ENCODE measurements at regions not wholly inside any gene's neighbourhood (a gene's known extent, or its start where the extent isn't known, plus 50 kb on each side); places are given as distances from the start of the nearest gene placed in this dataset.

DNA sequence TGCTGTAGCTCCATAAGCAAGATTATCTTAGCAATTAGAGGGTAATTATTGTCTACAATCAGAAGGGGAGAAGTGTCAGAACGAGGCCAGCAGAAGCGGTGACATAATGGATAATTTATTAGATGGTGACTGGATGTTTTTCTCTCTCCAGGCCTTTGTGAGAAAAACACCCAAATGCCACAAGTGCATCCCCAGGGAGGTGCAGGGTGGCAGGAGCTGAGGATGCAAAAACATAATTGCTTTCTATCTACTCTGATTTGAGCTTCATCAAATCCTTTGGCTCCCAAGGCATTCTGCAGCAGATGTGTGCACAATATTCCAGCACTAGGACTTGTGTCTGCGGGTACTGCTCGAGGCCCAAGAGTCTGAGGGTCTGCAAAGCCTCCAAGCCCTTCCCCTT is 220.1 kb upstream of the SERP2 start:
- no peak for DNase-seq (ENCODE audit: low spot score)

DNA sequence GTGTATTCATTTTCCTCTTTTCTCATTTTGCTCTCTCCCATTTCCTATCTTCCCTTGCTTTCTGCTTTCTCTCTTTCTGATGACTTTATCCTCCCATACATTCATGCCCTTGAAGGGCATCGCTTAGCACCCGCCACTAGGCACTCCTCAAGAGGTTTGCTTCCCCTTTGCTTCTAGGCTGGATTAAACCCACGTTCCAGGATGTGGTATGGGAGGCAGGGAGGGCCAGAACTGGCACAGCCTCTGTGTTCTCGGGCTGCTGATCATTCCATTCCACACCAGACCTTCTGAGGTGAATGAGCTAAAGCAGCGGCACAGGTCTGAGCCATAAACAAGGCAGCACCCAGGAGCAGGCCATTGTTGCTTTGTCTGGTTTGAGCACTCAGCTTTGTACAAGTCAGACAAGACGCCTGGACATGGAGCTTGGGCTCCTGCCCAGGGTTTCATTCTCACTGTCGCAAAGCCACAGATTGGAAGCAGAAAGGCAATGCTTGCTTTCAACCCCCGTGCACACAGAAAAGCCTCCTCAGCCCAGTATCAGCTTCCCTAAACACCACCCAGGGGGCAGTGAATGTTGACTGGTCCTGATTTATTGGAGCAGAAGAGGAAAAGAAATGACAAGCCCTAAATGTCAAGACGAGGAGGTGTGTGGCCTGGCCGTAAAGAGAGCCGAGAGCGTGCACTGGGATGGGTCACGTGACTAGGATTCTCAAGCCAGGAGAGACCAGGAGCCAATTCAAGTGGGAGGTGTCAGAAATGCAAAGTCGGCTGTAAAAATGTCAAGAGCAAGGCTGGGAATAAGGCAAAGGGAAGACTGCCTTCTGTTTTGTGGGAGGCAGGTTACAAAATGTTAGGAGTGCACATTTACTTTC is 218.0 kb upstream of the SERP2 start:
- DNase-seq (ENCODE audit: low spot score), result no peak

DNA sequence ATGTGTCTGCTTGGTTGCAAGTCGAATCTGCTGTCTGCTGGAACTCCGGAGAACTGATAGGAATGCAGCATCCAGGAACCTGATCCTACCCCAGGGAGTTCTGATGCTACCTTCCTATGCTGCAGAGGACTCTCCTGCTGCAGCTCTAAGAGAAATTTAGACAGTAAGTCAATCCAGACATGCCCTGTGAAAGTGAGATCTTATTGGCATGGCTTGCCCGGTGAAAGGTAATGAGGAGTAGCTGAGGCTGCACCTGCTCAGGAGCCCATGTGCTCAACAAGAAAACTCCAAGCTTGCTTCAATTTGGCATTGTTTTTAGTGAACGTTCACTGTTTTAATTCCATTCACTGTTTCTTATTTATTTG is 217.3 kb upstream of the SERP2 start:
- DNase-seq (ENCODE audit: low spot score), result no peak

DNA sequence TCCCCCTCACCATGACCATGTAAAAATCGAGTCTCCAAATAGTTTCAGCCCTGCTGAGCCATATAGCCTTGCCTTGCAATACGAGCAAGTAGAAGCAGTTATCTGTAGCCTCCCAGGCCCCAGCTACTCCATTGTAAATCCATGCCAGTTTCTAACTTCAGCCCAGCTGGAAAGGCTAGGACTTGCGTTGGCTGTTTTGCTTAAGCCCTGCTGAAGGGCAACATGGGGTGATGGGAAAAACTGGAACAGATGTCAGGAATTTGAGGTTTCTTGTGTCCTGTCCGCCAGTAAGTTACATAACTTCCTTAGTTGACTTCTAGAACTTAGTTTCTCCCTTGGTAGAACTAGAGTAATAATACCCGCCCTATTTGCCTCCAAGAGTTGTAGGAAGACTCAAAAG is 216.0 kb upstream of the SERP2 start:
- DNase-seq (ENCODE audit: low spot score), result no peak

DNA sequence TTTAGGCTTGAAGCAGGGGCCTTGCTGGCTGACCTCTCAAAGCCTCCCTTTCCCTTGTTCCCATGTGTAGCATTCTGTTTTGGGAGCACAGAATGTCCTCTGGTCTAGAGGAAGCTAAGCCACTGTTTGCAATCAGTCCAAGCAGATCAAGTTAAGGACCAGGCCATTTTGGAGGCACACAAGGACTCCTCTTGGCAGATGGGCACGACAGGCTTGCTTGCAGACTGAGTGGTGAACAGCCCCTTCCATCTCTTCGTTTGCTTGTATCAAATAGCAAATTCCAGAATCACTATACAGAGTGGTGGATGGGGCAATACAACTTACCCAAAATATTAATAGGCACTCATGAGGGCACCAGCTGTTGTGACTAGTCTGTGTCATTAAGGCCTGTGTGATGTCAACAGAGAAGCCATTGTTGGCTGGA is 215.5 kb upstream of the SERP2 start:
- DNase-seq (ENCODE audit: low spot score), result no peak

DNA sequence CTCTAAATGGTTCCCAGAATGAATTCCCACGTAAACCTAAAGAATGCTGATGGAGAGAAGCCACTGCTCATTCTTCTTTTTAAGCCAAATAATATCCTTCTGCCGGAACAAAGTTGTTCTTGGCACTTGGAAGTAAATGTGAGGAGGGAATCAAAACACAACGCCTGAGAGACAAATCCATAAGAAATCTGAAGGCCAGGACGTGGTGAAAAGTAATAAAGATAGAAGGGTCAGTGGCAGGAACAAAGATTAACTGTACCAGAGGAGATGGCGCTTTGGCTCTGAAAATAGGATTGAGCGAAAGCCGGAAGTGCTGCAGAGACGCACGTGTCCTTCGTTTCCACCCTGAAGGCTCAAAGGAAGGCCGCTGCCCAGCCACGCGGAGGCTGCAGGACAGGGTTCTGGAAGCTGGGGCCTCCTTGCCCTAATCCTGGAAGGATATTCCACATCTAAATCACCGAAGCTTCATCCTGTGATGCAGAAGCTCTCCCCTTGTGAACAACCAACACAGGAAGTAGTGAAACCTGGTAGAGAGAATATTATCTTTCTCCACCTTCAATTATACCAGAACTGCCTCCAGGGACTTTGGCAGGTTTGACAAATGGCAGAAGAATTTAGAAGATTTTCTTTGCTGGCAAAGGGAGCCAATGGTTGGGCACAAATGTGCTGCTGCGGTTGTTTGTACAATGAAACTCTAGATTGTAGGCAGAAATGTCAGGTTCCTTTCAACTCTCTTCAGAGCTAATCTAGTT is 214.6 kb upstream of the SERP2 start:
- DNase-seq (ENCODE audit: low spot score), result no peak

DNA sequence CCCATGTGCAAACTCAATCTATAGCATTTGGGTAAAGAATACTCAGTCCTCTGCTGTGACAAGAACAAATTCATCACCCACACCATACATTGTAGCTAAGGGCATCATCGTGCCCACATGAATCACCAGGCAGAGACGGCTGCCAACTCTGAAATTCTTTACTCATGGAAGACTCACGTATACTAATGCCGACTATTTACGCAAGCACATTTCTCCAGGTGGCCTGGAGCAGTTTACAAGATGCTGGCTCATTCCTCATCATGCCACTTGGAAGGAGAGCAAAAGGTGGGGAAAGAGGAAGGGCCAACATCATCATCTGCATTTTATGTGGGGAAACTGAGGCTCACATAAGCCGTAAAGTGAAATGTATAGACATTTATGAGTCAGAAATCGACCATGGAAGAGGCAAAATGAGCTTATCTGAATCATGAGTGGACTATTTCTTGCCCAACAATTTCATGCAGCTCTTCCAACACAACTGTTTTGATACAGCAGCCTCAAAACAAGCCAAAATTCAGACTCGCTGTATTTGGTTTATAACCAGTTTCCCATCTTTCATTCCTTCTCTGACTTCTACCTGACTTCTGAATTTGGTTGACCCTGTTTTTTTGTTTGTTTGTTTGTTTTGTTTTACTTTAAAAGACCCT is 213.9 kb upstream of the SERP2 start:
- DNase-seq (ENCODE audit: low spot score), result no peak

DNA sequence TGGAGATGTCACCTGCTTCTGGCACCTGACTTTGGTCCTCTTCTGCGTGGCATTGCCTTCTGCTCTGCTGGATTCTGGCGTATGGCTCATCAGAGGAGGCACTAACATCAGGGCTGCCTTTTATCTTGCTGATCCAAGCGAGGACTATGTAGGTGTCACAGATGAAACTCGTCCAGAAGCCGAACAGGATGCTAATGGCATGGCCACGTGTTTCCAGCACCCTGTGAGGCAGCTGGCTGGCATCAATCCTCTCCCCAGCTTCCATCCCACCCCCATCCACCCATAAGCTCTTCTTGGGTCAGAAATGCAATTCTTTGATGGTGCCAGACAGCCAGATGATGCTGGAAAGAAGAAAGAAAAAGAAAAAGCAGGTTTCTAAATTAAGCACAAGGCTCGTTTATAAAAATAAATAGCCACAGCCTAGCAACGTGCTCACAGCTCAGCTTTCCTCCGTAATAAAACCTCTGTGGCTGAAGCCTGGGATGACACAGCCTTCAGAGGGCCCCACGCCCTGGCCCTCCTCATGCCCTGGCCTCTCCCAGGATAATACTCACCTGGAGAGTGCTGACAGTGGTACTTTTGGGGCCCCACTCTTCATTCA is 212.9 kb upstream of the SERP2 start:
- no peak for DNase-seq (ENCODE audit: low spot score)

DNA sequence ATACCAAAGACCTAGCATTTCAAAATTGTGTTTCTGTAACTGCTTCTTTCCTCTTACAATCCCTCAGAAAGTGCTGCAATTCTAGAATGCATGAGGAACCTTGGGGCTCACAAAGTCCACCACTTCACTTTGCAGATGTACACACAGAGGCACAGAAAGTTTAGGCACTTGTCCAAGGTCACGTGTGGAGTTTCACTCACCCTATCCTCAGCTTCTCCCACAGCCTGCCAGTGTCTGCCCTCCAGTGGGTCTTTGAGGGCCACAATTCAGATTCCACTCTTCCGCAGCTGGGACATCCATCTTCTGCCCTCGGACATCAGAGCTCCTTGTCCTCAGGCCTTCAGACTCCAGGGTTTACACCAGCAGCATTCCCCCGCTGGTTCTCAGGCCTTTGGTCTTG is 210.5 kb upstream of the SERP2 start:
- no peak for DNase-seq (ENCODE audit: low spot score)

DNA sequence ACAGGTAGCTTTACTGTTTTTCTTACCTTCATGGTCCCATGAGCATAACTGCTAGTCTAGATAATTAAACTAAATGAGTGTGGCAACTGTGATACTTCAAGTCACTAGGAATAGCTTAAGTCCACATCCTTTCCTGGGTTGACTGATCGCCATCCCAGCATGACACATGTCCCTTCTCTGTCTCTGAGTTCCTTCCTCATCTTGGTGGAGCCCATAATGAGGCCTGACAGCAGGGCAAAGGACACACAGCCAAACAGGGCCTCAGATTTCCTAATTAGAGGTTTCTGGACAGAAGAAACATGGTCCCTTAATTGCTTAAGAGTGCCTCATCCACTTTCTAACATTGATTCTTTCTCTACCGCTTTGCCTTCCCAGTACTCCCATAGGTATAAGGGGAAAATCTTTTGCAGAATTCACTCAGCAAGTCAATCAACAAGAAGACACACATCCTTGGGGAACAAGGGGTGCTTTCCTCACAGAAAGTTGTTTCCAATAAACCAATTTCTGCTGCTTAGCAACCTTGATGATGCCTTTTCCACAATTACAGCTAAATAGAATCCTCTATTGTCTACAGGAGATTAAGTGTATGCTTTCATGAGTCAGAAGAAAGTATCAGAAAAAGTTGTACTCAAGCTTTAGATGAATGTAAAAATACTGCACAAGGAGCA is 208.3 kb upstream of the SERP2 start:
- no peak for DNase-seq (ENCODE audit: low spot score)

DNA sequence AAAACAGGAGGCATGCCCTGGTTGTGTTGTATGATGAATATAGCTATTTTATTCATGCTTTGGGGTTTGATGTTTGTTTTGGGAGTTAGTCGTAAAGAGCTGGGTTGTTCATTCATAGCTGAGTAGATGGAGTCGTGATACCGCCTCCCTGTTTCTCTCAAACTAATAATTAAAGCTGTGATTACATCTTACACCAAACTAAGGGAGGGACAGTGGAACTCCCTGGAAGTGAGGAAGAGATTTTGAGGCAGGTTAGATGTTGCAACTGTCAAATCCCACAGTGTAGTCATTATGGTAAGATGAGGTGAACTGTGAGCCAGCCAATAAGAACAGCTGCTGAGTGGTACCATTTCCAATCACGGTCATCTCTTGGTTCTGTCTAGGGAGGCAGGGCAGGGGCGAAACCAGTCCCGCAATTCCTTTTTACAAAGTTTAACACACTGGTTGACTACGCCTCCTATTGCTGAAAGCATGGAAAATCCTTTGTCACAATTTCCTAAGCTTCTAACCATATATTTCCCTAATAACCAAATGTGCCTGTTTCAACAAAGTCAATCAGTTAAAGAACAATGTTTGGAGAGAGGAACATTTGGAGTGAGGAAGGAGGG is 207.6 kb upstream of the SERP2 start:
- DNase-seq (ENCODE audit: low spot score), result no peak

DNA sequence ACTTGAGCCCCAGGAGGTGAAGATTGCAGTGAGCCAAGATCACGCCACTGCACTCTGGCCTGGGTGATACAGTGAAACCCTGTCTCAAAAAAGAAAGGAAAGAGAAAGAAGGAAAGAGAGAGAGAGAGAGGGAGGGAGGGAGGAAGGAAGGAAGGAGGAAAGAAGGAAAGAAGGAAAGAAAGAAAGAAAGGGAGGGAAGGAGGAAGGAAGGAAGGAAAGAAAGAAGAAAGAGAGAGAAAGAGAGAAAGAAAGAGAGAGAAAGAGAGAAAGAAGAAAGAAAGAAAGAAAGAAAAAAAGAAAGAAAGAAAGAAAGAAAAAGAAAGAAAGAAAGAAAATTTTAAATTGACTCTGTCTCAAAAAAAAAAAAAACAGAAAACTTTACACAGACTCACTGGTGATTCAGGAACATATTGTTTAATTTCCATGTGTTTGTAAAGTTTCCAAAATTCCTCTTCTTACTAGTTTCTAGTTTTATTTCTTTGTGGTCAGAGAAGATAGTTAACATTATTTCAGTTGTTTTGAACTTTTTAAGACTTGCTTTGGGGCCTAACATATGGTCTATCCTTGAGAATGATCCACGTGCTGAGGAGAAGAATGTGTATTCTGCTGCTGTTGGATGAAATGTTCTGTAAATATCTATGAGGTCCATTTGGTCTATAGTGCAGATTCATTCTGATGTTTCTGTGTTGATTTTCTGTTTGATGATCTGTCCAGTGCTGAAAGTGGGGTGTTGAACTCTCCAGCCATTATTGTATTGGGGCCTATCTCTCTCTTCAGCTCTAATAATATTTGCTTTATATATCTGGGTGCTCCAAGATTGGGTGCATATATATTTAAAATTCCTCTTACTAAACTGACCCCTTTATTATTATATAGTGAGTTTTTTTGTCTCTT is 204.4 kb upstream of the SERP2 start:
- no peak for DNase-seq (ENCODE audit: low spot score)

DNA sequence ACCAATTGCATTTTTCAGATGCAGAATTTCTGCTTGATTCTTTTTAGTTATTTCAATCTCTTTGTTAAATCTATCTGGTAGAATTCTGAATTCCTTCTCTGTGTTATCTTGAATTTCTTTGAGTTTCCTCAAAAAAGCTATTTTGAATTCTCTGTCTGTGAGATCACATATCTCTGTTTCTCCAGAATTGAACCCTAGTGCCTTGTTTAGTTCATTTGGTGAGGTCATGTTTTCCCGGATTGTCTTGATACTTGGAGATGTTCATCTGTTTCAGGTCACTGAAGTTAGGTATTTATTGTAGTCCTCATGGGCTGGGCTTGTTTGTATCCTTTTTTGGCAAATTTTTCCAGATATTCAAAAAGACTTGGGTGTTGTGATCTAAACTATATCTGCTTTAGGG is 202.9 kb upstream of the SERP2 start:
- no peak for DNase-seq (ENCODE audit: low spot score)

DNA sequence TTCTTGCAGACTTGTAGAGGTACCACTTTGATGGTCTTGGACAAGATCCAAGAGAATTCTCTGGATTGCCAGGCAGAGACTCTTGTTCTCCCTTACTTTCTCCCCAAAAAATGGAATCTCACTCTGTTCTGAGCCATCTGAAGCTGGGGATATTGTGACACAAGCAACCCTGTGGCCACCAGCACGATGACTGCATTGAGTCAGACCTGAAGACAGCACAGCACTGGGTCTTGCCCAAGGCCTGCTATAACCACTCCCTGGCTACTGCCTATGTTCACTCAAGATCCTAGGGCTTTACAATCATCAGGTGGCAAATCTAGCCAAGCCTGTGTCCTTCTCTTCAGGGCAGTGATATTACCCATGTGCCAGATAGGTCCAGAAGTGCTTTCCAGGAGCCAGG is 202.5 kb upstream of the SERP2 start:
- DNase-seq (ENCODE audit: low spot score), result no peak

DNA sequence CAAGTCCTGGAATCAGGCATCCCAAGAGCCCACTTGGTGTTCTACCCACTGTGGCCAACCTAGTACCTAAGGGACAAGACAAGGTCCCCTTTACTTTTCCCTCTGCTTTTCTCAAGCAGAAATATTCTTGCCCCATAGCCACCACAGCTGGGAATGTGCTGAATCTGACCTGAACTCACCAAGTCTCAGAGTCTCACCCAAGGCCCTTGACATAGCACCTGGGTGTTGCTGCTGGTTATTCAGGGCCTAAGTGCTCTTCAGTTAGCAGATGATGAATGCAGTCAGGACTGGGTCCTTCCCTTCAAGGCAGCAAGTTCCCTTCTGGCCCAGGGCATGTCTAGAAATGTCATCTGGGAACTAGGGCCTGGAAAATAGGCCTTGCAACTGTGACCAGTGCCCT is 201.8 kb upstream of the SERP2 start:
- no peak for DNase-seq (ENCODE audit: low spot score)

DNA sequence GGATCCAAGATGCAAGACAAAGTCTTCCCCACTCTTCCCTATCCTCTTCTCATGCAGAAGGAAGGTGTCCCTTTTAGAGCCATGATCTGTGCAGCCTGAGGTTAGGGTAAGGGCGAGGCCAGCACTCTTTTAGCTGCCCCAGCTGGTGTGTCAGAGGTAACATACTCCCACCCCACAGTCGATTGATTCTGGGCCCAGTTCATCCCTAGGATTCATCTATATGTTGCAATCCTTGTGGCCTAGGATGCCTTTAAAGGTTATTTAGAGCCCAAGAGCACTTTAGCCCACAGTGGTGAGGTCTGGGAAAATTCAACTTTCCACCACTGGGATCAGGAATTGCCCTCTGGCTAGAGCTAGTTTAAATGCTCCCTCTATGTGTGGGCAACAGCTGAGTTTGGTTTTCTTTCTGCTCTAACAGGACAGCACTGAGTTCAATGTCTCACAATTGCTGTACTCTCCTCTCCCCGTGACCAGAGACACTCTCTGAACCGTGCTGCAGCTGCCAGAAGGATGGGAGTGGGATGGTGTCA is 201.3 kb upstream of the SERP2 start:
- no peak for DNase-seq (ENCODE audit: low spot score)

DNA sequence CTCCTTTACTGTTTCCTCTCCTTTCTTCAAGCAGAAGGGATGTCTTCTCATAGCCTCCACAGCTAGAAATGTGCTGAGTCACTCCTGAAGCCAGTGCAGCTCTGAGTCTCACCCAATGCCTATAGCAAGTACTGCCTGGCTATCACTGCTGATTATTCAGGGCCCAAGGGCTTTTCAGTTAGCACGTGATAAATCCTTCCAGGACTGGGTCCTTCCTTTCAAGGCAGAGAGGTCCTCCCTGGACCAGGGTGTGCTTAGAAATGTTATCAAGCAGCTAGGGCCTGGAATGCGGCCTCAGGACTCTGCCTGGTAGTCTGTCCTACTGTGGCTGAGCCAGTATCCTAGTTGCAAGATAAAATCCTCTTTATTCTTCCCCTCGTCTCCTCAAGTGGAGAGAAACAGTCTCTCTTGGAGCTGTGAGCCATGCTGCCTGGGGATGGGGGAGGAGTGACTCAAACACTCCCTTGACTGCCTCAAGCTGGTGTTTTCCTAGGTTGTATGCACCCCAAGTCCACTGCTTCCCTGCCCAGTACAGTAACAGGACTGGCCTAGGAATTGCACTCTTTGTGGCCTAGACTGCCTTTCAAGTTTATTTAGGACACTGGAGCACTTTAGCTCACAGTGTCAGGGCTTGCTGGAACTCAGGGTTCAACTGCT is 198.7 kb upstream of the SERP2 start:
- DNase-seq (ENCODE audit: low spot score), result no peak

DNA sequence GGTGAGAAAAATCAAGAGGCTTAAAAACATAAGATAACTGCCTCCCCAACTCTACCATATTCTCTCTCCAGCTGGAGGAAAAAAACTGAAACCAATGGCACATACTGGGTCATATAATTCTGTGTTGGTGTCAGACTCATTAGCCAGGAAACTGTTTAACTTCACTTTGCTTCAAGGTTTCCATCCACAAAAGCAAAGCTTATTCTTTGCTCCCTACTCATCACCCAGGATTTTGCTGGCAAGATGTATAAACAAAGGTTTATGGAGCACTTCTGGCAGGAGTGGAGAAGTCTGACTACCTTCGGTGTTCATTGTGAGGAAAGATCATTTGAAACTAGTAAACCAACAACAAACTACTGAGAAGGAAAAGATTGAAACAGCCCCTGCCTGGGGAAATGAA is 197.5 kb upstream of the SERP2 start:
- no peak for DNase-seq (ENCODE audit: low spot score)

DNA sequence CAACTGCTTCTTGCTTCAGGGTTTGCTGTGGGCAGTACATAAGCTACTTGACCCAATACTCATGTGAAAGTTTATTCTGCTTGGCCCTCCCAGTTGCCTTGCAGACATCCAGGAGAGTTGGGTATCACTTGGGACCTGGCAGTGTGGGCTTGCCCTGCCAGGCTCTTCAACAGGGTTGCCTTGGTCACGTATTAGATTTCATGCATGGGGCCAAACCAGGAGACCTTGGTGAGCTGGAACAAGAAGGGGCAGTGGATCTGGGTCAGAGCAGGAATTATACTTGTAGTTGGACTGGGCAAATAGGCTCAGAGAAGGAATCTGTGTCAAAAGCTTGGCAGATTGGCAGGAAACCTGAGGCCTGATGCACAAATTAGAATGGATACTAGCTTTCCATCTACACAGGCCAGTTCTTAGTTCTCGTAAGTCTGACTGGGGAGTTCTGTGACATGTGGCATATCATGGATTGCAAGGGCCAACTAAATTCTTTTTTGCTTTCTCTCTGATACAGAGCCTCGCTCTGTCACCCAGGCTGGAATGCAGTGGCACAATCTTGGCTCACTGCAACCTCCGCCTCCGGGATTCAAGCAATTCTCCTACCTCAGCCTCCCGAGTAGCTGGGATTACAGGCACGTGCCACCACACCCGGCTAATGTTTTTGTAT is 192.6 kb upstream of the SERP2 start:
- no peak for DNase-seq (ENCODE audit: low spot score)
